Stimulated activated CD8-positive, alpha-beta memory T cell treated with anti-CD3 and anti-CD28 coated beads, Interleukin-12 subunit alpha, Interleukin-12 subunit beta, amount 100 ng/mL, for 24 hours (primary cell): ENCODE measurements at regions not wholly inside any gene's neighbourhood (a gene's known extent, or its start where the extent isn't known, plus 50 kb on each side); places are given as distances from the start of the nearest gene placed in this dataset.

Experiments used
- DNase-seq: peaks from one replicate; pipeline ENCODE4 v3.0.0-alpha.2; 2020; ENCODE audit errors: extremely low read depth

GRCh38 chr6:21808551-21809242 is 215.1 kb downstream of the SOX4 start:
- DNase-seq = no peak

GRCh38 chr6:21811484-21811883 is 217.9 kb downstream of the SOX4 start:
- no peak for DNase-seq

GRCh38 chr6:21816231-21816630 is 222.7 kb downstream of the SOX4 start:
- DNase-seq = no peak

DNA sequence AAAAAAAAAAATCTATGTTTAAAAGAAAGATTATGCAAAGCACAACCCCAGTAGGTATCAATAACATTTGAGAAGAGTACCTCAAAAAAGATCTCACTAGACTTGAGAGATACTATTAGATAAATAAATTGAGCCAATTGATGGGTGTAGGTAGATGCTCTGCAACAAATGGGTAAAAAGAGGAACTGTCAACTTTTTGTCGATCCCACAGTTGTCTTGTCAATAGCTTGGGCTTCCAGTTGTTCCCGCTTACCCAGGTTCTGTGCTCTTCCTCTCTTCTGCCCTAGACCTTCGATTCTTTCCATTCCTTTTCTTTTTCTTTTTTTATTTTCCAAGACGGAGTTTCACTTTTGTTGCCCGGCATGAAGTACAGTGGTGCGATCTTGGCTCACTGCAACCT is 226.9 kb downstream of the SOX4 start:
- no peak for DNase-seq

GRCh38 chr6:21823371-21823770 is 229.8 kb downstream of the SOX4 start:
- DNase-seq = no peak

GRCh38 chr6:21824431-21825177 is 231.1 kb downstream of the SOX4 start:
- DNase-seq = no peak

DNA sequence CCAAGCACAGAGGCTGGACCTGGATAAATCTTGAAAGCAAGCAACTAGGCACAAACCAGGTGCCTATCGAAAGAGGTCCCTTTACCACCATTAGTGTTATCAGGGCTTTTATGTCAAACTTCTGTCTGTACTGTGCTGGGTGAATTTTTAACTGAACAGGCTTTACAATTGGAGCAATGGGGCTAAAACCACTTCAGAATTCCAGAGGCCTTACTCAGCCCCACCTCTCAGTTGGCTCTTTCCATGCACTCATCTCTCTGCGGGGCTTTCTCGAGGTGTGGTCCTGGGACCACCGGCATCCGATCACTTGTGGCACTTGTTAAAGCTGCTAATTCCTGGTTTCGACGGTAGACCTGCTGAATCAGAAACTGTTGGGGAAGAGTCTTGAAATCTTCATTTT is 232.5 kb downstream of the SOX4 start:
- DNase-seq = no peak

GRCh38 chr6:21826904-21827303 is 233.4 kb downstream of the SOX4 start:
- no peak for DNase-seq

- DNase-seq = no peak
These were observed 234.1 kb downstream of the SOX4 start for GRCh38 chr6:21827425-21828202.

GRCh38 chr6:21828704-21829103 is 235.2 kb downstream of the SOX4 start:
- no peak for DNase-seq

DNA sequence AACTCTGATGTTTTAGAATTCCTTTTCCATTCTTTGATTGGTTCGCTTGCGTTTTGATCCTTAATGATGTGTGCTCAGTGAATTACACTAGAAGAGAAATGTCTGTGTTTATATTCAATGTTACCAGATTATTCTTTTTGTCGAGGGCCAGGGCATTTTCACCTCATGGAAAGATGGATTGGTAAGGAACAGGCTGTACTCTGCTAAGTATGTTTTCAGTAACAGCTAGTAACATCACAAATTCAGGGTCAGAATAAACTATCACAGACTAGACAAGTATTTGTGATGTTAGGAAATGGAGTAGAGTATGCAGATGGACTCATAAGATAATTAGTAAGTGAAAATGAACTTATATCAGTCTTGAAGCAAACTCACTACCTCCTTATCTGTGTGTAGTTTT is 235.6 kb downstream of the SOX4 start:
- no peak for DNase-seq

- DNase-seq = no peak
These were observed 238.2 kb downstream of the SOX4 start for GRCh38 chr6:21831521-21832291.

GRCh38 chr6:21836277-21836676 is 242.7 kb downstream of the SOX4 start:
- DNase-seq = no peak

GRCh38 chr6:21836772-21837425 is 243.3 kb downstream of the SOX4 start:
- DNase-seq = no peak

- no peak for DNase-seq
These were observed 246.9 kb downstream of the SOX4 start for GRCh38 chr6:21840428-21840827.

GRCh38 chr6:21842875-21843645 is 249.5 kb downstream of the SOX4 start:
- DNase-seq = no peak

DNA sequence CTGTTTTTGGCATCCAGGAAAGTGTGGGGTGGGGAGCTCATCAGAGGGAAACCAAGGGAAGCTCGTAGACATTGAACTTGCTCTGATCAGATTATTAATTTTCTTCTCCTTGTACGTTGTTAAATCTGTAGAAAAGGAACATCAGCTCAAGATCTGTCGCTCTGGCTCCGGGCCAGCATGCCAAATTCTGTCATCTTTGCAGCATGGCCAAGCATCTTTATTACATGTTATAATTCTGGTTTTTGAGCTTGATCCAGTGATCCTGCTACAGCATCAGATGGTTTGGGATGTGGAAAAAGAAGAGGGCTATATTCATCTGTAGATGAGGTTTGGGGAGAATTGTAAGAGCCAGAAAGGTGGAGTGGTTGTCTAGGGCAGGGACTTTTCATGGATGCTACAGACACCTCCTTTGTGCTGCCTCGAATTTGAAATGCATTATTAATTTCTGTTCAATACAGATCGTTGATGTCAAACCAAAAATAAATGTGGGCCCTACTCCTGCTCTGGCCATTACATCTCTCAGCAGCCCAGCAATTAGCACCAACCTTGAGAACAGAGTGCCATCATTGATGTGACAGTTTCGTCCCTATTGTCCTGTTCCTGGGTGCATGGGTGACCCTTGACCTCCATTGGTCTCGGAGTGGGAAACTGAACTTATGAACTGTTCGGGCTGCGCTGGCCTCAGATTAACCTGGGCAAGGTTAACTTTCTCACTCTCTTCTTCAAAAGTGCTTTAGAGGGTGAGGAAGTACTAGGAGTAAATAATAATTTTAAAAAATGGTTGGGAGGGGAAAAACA is 250.8 kb downstream of the SOX4 start:
- DNase-seq = no peak

DNA sequence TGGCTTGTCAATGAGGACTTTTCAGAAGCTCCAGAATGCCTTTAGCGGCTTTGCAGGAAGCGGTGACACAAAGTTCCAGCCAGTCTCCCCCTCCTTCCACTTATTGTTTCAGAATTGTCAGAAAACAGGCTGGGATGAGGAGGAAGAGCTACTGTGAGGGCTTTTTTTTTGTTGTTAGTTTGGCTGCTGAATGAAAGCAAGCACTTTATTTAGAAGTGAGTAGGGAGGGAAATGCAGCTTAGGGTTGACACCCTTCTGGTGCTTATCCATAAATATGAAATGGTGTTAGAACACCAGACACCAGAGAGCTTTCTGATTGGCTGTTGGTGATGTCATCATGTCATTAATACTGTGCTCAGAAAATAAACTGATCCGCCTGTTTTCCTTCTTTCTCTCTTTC is 251.5 kb downstream of the SOX4 start:
- no peak for DNase-seq

DNA sequence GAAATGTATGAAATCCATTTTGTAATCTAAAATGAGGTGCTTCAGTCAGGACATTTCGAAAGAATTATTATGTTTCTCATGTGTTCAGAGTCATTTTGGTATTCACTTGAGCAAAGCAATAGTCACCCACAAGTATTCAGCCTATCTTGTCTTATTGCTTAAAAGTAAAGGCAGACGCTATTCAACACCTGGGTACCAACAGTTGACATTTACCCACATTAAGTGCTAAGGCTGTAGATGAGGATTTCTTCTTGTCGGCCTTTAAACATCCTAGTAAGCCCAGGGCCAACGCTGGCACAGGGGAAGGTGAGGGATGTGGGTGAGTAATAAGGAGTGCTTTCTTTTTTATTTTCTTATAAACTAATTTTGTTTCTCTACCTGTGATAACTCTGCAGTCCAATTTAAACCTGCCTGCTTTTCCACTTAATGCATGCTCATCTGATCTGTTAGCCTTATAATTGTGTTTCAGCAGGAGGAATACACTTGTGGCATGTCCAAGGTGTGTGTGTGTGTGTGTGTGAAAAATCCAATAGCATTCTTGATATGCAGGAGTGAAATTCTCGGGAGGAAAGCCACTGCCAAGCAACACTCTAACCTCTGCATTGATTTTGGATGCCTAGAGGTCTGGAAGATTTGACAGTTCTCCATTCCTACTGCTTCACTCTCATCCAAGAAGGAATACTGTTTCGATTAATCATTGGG is 252.0 kb downstream of the SOX4 start:
- no peak for DNase-seq
